H1 (cell line): ENCODE measurements at regions not wholly inside any gene's neighbourhood (a gene's known extent, or its start where the extent isn't known, plus 50 kb on each side); places are given as distances from the start of the nearest gene placed in this dataset.

Experiments
- KDM4A ChIP-seq: IDR thresholded peaks from one replicate; pipeline ENCODE4 v1.7.1; 2012; ENCODE audit warnings: low read depth, mild to moderate bottlenecking, moderate library complexity, low read length, inconsistent platforms; ENCODE audit not compliant: severe bottlenecking
- MAX ChIP-seq: IDR thresholded peaks from 2 replicates; pipeline ENCODE4 v1.6.1; 2012; ENCODE audit warnings: inconsistent platforms
- POU5F1 ChIP-seq: IDR thresholded peaks from 2 replicates; pipeline ENCODE4 v1.6.1; 2011; ENCODE audit warnings: low read depth, mild to moderate bottlenecking, low read length, moderate library complexity
- RAD21 ChIP-seq, 2 experiments: IDR thresholded peaks in 1 of 2; conservative IDR thresholded peaks in 1 of 2; 2 replicates each; pipeline ENCODE4 v1.6.1; 2011; ENCODE audit warnings: low read depth in 2 of 2, low read length in 2 of 2, improper control_type of control experiment in 1 of 2, inconsistent platforms in 1 of 2, mild to moderate bottlenecking in 1 of 2, moderate library complexity in 1 of 2
- SIRT6 ChIP-seq: IDR thresholded peaks from one replicate; pipeline ENCODE4 v1.7.1; 2012; ENCODE audit warnings: low read length, inconsistent platforms
- SP1 ChIP-seq: IDR thresholded peaks from 2 replicates; pipeline ENCODE4 v1.6.1; 2011; ENCODE audit warnings: low read depth, low read length
- TF ChIP-seq, protein P1 (sequence below): fragments of 300-600 bp; sonication (generic); IDR thresholded peaks from 2 replicates; pipeline ENCODE4 v1.7.1; 2012; ENCODE audit warnings: low read length, moderate library complexity, mild to moderate bottlenecking, inconsistent platforms; ENCODE audit not compliant: insufficient replicate concordance

GRCh38 chr16:63516394-63516793 lies 1480.2 kb upstream of the CDH8 start (continued):
- TF ChIP-seq, protein P1, sequence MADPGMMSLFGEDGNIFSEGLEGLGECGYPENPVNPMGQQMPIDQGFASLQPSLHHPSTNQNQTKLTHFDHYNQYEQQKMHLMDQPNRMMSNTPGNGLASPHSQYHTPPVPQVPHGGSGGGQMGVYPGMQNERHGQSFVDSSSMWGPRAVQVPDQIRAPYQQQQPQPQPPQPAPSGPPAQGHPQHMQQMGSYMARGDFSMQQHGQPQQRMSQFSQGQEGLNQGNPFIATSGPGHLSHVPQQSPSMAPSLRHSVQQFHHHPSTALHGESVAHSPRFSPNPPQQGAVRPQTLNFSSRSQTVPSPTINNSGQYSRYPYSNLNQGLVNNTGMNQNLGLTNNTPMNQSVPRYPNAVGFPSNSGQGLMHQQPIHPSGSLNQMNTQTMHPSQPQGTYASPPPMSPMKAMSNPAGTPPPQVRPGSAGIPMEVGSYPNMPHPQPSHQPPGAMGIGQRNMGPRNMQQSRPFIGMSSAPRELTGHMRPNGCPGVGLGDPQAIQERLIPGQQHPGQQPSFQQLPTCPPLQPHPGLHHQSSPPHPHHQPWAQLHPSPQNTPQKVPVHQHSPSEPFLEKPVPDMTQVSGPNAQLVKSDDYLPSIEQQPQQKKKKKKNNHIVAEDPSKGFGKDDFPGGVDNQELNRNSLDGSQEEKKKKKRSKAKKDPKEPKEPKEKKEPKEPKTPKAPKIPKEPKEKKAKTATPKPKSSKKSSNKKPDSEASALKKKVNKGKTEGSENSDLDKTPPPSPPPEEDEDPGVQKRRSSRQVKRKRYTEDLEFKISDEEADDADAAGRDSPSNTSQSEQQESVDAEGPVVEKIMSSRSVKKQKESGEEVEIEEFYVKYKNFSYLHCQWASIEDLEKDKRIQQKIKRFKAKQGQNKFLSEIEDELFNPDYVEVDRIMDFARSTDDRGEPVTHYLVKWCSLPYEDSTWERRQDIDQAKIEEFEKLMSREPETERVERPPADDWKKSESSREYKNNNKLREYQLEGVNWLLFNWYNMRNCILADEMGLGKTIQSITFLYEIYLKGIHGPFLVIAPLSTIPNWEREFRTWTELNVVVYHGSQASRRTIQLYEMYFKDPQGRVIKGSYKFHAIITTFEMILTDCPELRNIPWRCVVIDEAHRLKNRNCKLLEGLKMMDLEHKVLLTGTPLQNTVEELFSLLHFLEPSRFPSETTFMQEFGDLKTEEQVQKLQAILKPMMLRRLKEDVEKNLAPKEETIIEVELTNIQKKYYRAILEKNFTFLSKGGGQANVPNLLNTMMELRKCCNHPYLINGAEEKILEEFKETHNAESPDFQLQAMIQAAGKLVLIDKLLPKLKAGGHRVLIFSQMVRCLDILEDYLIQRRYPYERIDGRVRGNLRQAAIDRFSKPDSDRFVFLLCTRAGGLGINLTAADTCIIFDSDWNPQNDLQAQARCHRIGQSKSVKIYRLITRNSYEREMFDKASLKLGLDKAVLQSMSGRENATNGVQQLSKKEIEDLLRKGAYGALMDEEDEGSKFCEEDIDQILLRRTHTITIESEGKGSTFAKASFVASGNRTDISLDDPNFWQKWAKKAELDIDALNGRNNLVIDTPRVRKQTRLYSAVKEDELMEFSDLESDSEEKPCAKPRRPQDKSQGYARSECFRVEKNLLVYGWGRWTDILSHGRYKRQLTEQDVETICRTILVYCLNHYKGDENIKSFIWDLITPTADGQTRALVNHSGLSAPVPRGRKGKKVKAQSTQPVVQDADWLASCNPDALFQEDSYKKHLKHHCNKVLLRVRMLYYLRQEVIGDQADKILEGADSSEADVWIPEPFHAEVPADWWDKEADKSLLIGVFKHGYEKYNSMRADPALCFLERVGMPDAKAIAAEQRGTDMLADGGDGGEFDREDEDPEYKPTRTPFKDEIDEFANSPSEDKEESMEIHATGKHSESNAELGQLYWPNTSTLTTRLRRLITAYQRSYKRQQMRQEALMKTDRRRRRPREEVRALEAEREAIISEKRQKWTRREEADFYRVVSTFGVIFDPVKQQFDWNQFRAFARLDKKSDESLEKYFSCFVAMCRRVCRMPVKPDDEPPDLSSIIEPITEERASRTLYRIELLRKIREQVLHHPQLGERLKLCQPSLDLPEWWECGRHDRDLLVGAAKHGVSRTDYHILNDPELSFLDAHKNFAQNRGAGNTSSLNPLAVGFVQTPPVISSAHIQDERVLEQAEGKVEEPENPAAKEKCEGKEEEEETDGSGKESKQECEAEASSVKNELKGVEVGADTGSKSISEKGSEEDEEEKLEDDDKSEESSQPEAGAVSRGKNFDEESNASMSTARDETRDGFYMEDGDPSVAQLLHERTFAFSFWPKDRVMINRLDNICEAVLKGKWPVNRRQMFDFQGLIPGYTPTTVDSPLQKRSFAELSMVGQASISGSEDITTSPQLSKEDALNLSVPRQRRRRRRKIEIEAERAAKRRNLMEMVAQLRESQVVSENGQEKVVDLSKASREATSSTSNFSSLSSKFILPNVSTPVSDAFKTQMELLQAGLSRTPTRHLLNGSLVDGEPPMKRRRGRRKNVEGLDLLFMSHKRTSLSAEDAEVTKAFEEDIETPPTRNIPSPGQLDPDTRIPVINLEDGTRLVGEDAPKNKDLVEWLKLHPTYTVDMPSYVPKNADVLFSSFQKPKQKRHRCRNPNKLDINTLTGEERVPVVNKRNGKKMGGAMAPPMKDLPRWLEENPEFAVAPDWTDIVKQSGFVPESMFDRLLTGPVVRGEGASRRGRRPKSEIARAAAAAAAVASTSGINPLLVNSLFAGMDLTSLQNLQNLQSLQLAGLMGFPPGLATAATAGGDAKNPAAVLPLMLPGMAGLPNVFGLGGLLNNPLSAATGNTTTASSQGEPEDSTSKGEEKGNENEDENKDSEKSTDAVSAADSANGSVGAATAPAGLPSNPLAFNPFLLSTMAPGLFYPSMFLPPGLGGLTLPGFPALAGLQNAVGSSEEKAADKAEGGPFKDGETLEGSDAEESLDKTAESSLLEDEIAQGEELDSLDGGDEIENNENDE: no peak
- TF ChIP-seq POU5F1 (no peak), RAD21 (IDR thresholded peaks at IDR 0.05 in 1 of 2, conservative IDR thresholded peaks at IDR 0.05 in 1 of 2; ENCODE audit: low read depth in 2 of 2, low read length in 2 of 2) (no peak), SP1 (no peak), MAX (no peak), KDM4A (no peak), SIRT6 (no peak)
